HG02852 (cell line): ENCODE measurements at regions not wholly inside any gene's neighbourhood (a gene's known extent, or its start where the extent isn't known, plus 50 kb on each side); places are given as distances from the start of the nearest gene placed in this dataset.
"Not testable (repeated sequence)": the region's sequence is repeated elsewhere in the genome, so short reads cannot be mapped to it uniquely, and the experiment has no call there.

Source experiments
- ATAC-seq: cut with Tn5 transposase; IDR thresholded peaks from one replicate; pipeline ENCODE4 v1.9.1; 2021; ENCODE audit warnings: mild to moderate bottlenecking, moderate library complexity; ENCODE audit not compliant: unreplicated experiment

DNA sequence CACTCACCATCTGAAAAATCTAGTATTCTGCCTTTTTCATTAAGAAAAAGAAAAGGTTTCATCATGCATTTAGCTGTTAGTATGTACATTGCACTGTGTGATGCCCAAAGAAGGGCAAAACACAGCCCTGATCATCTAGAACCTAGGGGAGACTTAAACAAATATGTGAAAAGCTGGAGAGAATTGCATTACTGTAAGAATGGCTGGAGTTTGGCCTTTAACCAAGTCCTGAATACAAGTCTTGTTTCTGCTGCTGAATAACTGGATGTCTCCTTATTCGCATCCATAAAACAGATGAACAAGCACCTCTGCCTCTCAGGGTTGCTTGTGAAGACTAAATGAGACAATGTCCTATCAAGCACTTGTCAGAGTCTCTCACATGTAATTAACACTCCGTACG lies 233.4 kb upstream of the LRTM1 start:
- no peak for ATAC-seq

GRCh38 chr3:55160241-55160983 lies 232.6 kb upstream of the LRTM1 start:
- peak; percentile 66 for ATAC-seq

DNA sequence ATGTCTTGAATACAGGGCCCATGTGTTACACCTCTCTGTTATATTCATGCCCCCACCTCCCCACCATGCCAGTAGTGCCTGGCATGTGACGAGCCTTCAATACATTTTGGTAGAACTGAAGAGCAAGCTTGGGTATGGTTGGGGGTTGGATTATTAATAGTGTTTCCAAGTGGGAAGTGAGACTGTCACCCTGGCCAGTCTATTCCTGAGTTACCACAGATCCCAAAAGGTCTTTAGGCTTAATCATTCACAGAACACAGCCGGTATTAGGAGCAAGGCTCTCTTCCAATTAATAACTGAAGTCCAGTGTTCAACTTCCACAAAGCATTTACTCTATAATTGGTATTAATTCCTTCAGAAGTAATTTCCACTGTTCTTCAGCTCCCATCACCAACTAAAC lies 231.9 kb upstream of the LRTM1 start:
- no peak for ATAC-seq

DNA sequence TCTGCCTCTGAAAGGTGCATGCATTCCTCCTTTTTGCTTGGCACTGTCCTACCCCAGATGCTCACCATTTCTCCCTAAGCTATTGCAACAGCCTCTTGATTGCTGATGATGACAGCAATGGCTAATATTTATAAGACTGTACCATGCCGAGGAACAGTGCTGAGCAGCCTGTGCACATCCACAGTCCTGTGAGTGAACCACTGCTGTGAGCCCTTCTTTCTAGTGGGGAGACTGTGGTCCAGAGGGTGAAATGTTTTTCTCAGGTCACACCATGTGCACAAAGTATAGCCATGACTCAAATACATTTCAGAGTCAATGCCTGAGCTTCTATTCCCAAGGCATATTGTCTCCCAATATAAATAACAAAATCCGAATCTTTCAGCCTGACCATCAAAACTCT lies 231.2 kb upstream of the LRTM1 start:
- ATAC-seq = no peak

GRCh38 chr3:55158345-55158744 lies 230.5 kb upstream of the LRTM1 start:
- ATAC-seq = no peak

DNA sequence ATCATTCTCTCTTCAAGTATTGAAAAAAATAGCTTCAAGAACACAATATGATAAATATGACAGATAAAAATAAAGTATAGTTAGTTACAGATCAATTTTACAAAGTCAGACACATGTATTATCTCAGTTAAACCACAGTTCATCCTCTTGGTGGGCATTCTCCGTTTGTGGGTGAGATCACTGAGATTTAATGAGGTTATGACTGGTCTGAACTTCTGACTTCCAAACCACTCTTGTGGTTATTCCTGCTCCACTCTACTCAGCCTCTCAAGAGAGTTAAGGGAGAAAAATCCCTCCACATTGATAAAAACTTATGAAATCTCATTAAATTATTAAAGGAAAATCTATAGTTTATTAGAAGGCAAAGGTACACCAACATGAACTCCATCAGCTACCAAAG lies 229.9 kb upstream of the LRTM1 start:
- no peak for ATAC-seq

DNA sequence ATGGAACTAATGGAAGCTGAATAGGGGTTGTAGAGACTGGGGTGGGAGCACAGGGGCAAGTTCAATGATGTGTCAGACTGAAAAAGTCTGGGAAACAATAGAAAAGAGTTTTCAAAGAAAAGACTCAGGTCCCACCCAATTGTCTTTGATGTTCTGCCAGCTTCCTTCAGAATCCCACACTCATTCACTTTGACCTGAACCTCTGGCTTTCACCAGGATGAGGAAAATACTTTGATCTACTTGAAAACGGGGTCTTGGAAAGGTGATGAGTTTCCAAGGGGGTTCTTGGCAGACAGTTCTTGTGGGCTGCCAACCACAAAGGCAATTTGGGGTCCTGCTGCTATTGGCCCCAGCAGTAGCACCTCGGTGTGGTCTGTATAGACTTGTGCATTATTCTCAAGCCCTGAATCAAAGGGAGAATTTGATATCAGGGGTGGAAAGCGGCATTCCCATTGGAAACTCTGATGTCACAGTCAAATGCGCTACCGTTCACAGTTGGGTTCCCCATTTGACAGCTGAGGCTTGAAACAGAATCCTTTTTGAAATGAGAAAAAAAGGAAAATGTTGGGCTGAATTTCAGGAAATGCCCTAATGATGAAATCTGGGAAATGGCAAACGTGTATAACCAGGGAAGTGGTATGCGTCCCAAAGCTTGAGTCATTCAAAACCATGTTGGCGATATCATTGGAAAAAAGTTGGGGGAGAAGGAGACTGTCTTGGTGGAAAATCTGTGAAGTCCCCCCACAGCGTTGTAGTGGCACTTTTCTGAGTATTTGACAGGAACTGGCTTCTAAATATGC lies 229.2 kb upstream of the LRTM1 start:
- ATAC-seq = no peak

DNA sequence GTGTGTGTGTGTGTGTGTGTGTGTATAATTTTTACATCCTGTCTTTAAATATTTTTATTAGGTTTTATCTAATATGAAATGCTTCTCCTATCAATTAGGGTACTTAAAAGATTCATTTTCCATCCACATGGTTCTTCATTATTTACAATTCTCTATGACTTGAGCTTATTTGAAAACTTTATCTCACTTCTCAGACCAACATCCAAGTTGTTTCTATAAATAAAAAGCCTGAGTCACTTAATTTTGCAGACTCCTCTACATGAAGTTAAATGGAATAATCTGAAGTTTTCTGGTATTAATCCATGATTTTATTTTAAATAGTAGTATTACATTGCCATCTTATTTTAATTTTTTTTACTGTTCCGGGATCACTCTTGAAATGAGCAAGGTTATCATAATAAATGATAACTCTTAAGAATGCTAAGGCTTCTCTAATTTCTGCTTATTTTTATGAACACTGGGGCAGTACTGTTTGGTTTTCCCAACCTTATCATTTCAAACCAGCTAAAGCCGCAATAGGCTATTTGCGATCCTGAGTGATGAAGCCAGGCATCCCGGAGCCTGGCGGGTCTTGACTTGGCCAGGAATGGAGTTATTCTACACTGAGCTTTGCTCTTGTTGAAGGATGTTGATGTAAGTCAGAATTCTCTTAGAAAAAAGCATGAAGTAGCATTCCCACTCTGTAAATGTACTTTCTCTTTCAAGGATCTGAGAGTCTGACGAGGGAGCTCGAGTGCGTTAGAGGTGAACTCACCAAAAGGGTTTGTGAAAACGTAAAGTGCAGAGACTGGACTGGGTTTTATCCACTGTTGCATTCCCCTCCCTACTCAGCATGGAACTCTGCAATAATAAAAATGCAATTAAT lies 220.2 kb upstream of the LRTM1 start:
- ATAC-seq = no peak

GRCh38 chr3:55147406-55147805 lies 219.5 kb upstream of the LRTM1 start:
- no peak for ATAC-seq

DNA sequence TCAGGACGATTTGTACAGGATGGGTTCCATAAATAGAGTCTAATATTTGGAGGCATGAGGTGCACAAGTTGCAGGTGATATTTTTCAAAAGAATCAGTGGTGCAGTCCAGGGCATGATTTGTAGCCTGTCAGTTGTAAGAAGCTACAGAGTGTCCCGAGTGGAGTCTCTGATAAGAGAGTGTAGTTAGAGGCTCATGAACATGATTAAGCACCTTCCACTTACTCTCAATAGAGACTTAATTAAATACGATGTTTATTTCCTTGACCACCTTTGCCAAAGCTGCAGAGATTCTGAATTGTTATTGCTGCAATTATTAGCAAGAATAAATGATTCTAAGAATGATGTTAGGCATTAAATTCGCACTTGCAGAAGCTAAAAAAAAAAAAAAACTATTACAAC lies 218.4 kb upstream of the LRTM1 start:
- ATAC-seq = no peak

GRCh38 chr3:55144015-55144673 lies 216.3 kb upstream of the LRTM1 start:
- ATAC-seq = no peak

DNA sequence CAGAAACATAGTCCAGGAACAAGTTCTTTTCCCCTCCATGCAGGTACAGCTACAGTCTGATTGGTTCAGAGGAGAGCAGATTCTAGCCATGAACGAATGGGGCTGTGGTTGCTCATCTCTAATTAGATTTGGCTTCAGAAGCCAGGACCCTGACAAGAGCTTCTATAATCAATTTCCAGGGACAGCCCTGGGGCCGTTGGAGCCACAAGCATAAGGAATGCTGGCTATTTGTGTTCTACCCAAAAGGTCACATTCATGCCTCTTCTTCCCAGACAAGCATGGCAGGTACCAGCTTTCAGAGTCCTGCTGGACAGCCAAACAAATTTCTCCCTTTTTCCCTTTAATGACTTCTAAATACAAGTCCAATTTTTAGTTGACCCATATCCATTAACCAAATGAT lies 215.5 kb upstream of the LRTM1 start:
- no peak for ATAC-seq

DNA sequence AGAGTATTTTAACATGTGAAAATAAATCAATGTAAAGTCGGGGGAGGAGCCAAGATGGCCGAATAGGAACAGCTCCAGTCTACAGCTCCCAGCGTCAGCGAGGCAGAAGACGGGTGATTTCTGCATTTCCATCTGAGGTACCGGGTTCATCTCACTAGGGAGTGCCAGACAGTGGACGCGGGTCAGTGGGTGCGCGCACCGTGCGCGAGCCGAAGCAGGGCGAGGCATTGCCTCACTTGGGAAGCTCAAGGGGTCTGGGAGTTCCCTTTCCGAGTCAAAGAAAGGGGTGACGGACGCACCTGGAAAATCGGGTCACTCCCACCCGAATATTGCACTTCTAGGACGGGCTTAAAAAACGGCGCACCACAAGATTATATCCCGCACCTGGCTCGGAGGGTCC lies 208.4 kb upstream of the LRTM1 start:
- not testable (repeated sequence) for ATAC-seq

DNA sequence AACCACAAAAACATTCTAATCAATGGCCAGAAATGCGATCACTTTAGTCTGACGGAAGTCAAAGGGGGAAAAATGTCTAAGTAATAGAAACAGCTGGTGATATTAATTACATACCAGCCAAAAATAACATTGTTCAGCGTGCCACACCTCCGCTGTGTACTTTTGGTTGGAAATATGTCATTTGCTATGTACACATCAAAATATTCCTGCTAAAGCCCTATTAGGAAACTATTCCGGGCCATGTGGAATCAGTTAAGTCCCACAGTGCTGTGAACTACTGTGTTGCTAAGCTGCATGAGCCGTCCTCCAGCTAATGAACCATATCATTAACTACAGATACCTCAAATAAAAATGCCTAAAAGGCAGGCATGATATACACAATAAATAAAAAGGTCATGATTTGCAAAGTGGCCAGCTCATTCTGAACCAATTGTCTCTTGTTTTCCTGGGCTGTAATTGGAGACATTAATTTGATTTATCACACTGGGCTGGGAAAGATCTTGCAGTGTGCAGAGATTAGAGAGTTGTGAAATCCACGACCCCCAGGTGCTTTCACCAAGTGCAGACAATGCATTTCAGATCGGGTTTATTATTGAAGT lies 200.5 kb upstream of the LRTM1 start:
- ATAC-seq = no peak

DNA sequence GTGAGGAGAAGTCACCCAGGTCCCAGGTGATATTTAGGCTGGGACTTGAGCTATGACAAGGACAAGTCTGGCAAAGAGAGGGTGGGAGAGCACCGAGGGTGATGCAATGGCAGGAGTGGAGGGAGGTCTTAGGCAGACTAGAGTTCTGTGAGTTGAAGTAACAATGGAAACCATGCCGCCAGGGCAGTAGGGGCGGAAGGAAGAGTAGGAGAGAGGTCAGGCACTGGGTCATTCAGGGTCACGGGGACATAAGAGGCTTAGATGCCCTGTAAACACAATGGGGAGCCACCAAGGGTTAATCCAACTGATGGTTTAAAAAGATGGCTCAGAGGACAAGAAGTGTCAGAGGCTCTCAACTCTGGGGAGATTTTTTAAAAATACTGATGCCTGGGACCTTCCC lies 199.7 kb upstream of the LRTM1 start:
- ATAC-seq = no peak

- ATAC-seq = no peak
These were observed 196.5 kb upstream of the LRTM1 start for GRCh38 chr3:55124371-55124770.
